Upper lobe of left lung (tissue), 6 donors: ENCODE measurements at regions not wholly inside any gene's neighbourhood (a gene's known extent, or its start where the extent isn't known, plus 50 kb on each side); places are given as distances from the start of the nearest gene placed in this dataset.
"Not testable (repeated sequence)": the region's sequence is repeated elsewhere in the genome, so short reads cannot be mapped to it uniquely, and the experiment has no call there.

ENCODE experiments used
- ATAC-seq, 2 donors: fragments of 200-7000 bp; cut with Tn5 transposase; one replicate each; pipeline ENCODE4 v1.9.1; 2022; ENCODE audit warnings: mild to moderate bottlenecking in 2 of 2, moderate library complexity in 2 of 2; ENCODE audit not compliant: low FRiP score in 2 of 2
- DNase-seq, 2 donors: peaks; one replicate each; pipeline ENCODE4 v3.0.0-alpha.2; 2019 to 2020
- H3K27ac ChIP-seq, 4 donors: fragments of 200-600 bp; sonication (generic); one replicate each; pipeline ENCODE4 v1.5.1; 2016 to 2019
- H3K27me3 ChIP-seq, 4 donors: fragments of 200-600 bp; sonication (generic); one replicate each; pipeline ENCODE4 v1.5.1; 2017 to 2019
- H3K36me3 ChIP-seq, 4 donors: fragments of 200-600 bp; sonication (generic); one replicate each; pipeline ENCODE4 v1.5.1; 2016 to 2019
- H3K4me1 ChIP-seq, 4 donors: fragments of 200-600 bp; sonication (generic); one replicate each; pipeline ENCODE4 v1.5.1; 2018 to 2019
- H3K4me3 ChIP-seq, 4 donors: fragments of 200-600 bp; sonication (generic); one replicate each; pipeline ENCODE4 v1.5.1; 2017 to 2019; ENCODE audit warnings: mild to moderate bottlenecking in 2 of 4, moderate library complexity in 1 of 4
- H3K9me3 ChIP-seq, 4 donors: fragments of 200-600 bp; sonication (generic); one replicate each; pipeline ENCODE4 v1.5.1; 2018 to 2019
- CTCF ChIP-seq, 6 experiments: fragments of 450-650 bp in 4 of 6; fragments of 200-600 bp in 2 of 6; sonication (generic) in 2 of 6; IDR thresholded peaks; one replicate each; pipeline ENCODE4 v1.5.1; 2016 to 2019; ENCODE audit warnings: antibody characterized with exemption in 6 of 6
- EP300 ChIP-seq, 4 donors: sonication (generic); formaldehyde crosslinking; IDR thresholded peaks; one replicate each; pipeline ENCODE4 v1.5.1; 2017; ENCODE audit warnings: antibody characterized with exemption in 4 of 4, control low read depth in 2 of 4
- POLR2A ChIP-seq, 4 donors: fragments of 450-650 bp; IDR thresholded peaks; one replicate each; pipeline ENCODE4 v1.5.1; 2016 to 2017; ENCODE audit warnings: antibody characterized with exemption in 4 of 4, mild to moderate bottlenecking in 2 of 4
- POLR2AphosphoS5 ChIP-seq, 2 donors: sonication (generic); formaldehyde crosslinking; IDR thresholded peaks; one replicate each; pipeline ENCODE4 v1.5.1; 2017; ENCODE audit warnings: antibody characterized with exemption in 2 of 2
- WGBS, 2 donors: methylation state at CpG; one replicate each; pipeline ENCODE4 v1.1.5; 2017 to 2018; 5-methylcytosine and 5-hydroxymethylcytosine counted together
- donor health status: DM: no; HTN: no; CAD: no; lungs with moderate emphysema.
- donor health status: DM: no; HTN: yes; CAD: no; lungs with severe emphysema.

GRCh38 chr2:147003081-147003480 lies 841.7 kb upstream of the ACVR2A start:
- H3K4me3 ChIP-seq = no peak overlapping the region
- 71 to 83% methylated on average over 2 of the region's 2 CpGs for WGBS, 2 donors
- no peaks in the 10 kb centered on the region for H3K9me3 ChIP-seq
- no peak overlapping the region for H3K27ac ChIP-seq
- TF ChIP-seq EP300 (IDR thresholded peaks at IDR 0.05) = no peak
- TF ChIP-seq CTCF (IDR thresholded peaks at IDR 0.05) = no peak
- no peaks in the 10 kb centered on the region for H3K36me3 ChIP-seq
- ATAC-seq (no peak), DNase-seq (no peak)
- H3K27me3 ChIP-seq = no peaks in the 10 kb centered on the region
- no peaks in the 10 kb centered on the region for H3K4me1 ChIP-seq

GRCh38 chr2:147002256-147002655 lies 842.6 kb upstream of the ACVR2A start:
- H3K27me3 ChIP-seq = no peaks in the 10 kb centered on the region
- no peaks in the 10 kb centered on the region for H3K36me3 ChIP-seq
- DNase-seq = no peak
- 62 to 67% methylated on average over 1 of the region's 1 CpG for WGBS, 2 donors
- no peak overlapping the region for H3K4me3 ChIP-seq
- no peak for ATAC-seq
- H3K27ac ChIP-seq = no peak overlapping the region
- TF ChIP-seq POLR2A (IDR thresholded peaks at IDR 0.05) (no peak), POLR2AphosphoS5 (IDR thresholded peaks at IDR 0.05) (no peak), CTCF (IDR thresholded peaks at IDR 0.05) (no peak), EP300 (IDR thresholded peaks at IDR 0.05) (no peak)
- H3K9me3 ChIP-seq = no peaks in the 10 kb centered on the region
- no peaks in the 10 kb centered on the region for H3K4me1 ChIP-seq

DNA sequence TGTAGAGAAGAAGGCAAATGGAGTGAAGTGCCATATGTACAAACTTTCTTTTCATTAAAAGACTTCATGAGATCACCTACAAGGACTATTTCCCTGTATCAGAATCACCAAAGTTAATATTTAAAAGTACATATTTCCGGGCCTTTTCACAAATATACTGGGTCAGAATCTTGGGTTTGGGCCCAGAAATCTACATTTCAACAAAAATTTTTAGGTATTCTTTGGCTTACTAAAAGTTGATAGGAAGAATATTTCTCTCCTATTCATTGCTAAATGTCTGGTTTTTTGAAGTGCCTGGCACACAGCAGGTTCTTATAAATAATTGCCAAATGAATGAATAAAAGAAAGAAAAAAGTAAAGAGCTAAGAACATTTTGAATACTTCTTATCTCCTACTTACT lies 843.8 kb upstream of the ACVR2A start:
- WGBS, 2 donors = 55 to 71% methylated on average over 1 of the region's 1 CpG
- TF ChIP-seq POLR2AphosphoS5 (IDR thresholded peaks at IDR 0.05) = no peak
- no peak for TF ChIP-seq POLR2A (IDR thresholded peaks at IDR 0.05)
- TF ChIP-seq CTCF (IDR thresholded peaks at IDR 0.05) = no peak
- no peak for TF ChIP-seq EP300 (IDR thresholded peaks at IDR 0.05)
- no peak for ATAC-seq

GRCh38 chr2:147000151-147000550 lies 844.7 kb upstream of the ACVR2A start:
- not testable (repeated sequence) for H3K4me1 ChIP-seq, DNase-seq, H3K36me3 ChIP-seq, H3K9me3 ChIP-seq, H3K4me3 ChIP-seq, ATAC-seq, H3K27me3 ChIP-seq, H3K27ac ChIP-seq
- 59% methylated on average over 2 of the region's 2 CpGs for WGBS, 2 donors

More for the DNA sequence above, 843.8 kb upstream of the ACVR2A start:
- Histone ChIP-seq H3K4me1 (no peaks in the 10 kb centered on the region), H3K27ac (no peak overlapping the region), H3K9me3 (no peaks in the 10 kb centered on the region), H3K36me3 (no peaks in the 10 kb centered on the region), H3K4me3 (no peak overlapping the region), H3K27me3 (no peaks in the 10 kb centered on the region)
- no peak for DNase-seq

- no peak for ATAC-seq
- H3K9me3 ChIP-seq = no peaks in the 10 kb centered on the region
- H3K4me1 ChIP-seq = no peaks in the 10 kb centered on the region
- H3K36me3 ChIP-seq = no peaks in the 10 kb centered on the region
- H3K27ac ChIP-seq = no peak overlapping the region
- H3K4me3 ChIP-seq = no peak overlapping the region
- no peaks in the 10 kb centered on the region for H3K27me3 ChIP-seq
- DNase-seq = no peak
- TF ChIP-seq CTCF (IDR thresholded peaks at IDR 0.05) (no peak), EP300 (IDR thresholded peaks at IDR 0.05) (no peak), POLR2A (IDR thresholded peaks at IDR 0.05) (no peak), POLR2AphosphoS5 (IDR thresholded peaks at IDR 0.05) (no peak)
- WGBS, 2 donors = 66 to 71% methylated on average over 2 of the region's 2 CpGs
Observed at GRCh38 chr2:146997945-146998344, 846.9 kb upstream of the ACVR2A start.
